ENCODE measurements at regions not wholly inside any gene's neighbourhood (a gene's known extent, or its start where the extent isn't known, plus 50 kb on each side); places are given as distances from the start of the nearest gene placed in this dataset.

DNA sequence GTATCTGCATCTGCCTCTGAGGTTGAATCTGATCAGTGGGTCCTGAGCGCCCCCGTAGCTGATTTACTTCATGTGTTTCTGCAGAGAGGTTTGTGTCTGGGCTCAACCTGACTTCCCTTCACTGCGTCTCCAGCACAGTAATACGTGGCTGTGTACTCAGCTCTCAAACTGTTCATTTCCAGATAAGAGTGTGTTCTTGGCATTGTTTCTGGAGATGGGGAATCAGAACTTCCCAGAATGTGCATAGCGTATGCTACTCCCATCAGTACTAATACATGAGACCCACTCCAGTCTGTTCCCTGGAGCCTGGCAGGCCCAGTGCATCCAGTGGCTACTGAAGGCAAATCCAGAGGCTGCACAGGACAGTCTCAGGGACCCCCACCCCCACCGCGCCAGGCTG is 1297.2 kb downstream of the TMEM121 start:
- no peak for TF ChIP-seq POLR2AphosphoS5 (IDR thresholded peaks at IDR 0.05; ENCODE audit: low read depth, low read length)
- TF ChIP-seq POLR2A (IDR thresholded peaks at IDR 0.05; ENCODE audit: low read depth, low read length) = no peak
